ENCODE measurements at regions not wholly inside any gene's neighbourhood (a gene's known extent, or its start where the extent isn't known, plus 50 kb on each side); places are given as distances from the start of the nearest gene placed in this dataset.
"Not testable (repeated sequence)": the region's sequence is repeated elsewhere in the genome, so short reads cannot be mapped to it uniquely, and the experiment has no call there.

- H3K9ac ChIP-seq (ENCODE audit: low read length), result no peak overlapping the region
- H3K4me1 ChIP-seq (ENCODE audit: control insufficient read depth, insufficient read depth, low read length), result peaks cover 14% of the 10 kb centered on the region
- H3K27me3 ChIP-seq (replicated peaks; ENCODE audit: control insufficient read depth, insufficient read depth, low read length), result no peaks in the 10 kb centered on the region
- H3K4me3 ChIP-seq (ENCODE audit: low read length), result no peak overlapping the region
- no peak for DNase-seq (ENCODE audit: low read depth)
- H3K9me3 ChIP-seq (ENCODE audit: control insufficient read depth, low read length), result peaks cover 3% of the 10 kb centered on the region
- H3K36me3 ChIP-seq (ENCODE audit: control insufficient read depth, insufficient read depth, low read length, severe bottlenecking), result no peaks in the 10 kb centered on the region
Measured at GRCh38 chr6:121934451-121934850, 465.0 kb upstream of the HSF2 start.

DNA sequence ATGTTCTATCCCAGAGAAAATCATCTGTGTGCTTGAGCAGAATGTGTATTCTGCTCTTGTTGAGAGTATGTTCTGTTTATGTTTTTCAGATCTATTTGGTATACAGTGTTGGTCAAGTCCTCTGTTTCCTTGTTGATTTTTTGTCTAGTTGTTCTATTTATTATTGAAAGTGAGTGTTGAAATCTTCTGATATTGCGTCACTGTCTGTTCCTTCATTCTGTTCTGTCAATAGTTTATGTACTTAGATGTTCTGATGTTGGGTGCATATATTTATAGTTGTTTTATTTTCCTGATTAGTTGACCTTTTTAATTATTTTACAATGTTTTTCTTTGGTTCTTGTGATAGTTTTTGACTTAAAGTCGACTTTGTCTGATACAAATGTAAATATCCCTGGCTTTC is 458.7 kb upstream of the HSF2 start:
- no peak overlapping the region for H3K9ac ChIP-seq (ENCODE audit: low read length)
- DNase-seq (ENCODE audit: low read depth), result peak; percentile 47
- H3K4me3 ChIP-seq (ENCODE audit: low read length), result no peak overlapping the region
- H3K36me3 ChIP-seq (ENCODE audit: control insufficient read depth, insufficient read depth, low read length, severe bottlenecking), result no peaks in the 10 kb centered on the region
- peaks cover 4% of the 10 kb centered on the region for H3K9me3 ChIP-seq (ENCODE audit: control insufficient read depth, low read length)
- H3K27me3 ChIP-seq (replicated peaks; ENCODE audit: control insufficient read depth, insufficient read depth, low read length), result no peaks in the 10 kb centered on the region
- peaks cover 15% of the 10 kb centered on the region for H3K4me1 ChIP-seq (ENCODE audit: control insufficient read depth, insufficient read depth, low read length)

DNA sequence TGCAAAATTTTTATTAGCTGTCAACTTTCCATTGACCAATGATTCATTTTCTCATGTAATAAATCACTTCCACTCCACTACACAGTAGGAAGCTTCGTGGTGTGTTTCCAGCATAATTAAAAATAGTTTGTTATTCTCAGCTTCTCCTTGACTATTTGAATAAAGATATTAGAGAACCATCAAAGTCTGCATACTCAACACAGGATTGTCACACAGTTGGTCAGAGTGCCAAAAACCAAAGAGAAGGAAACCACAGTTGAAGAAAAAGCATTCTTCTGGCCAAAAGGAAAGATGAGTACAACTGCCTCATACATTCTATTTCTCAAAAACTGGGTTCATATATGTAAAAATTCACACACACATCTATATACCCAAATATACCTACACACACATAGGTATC is 455.1 kb upstream of the HSF2 start:
- H3K4me1 ChIP-seq (ENCODE audit: control insufficient read depth, insufficient read depth, low read length), result peaks cover 15% of the 10 kb centered on the region
- no peak overlapping the region for H3K9ac ChIP-seq (ENCODE audit: low read length)
- no peak overlapping the region for H3K4me3 ChIP-seq (ENCODE audit: low read length)
- no peaks in the 10 kb centered on the region for H3K27me3 ChIP-seq (replicated peaks; ENCODE audit: control insufficient read depth, insufficient read depth, low read length)
- H3K36me3 ChIP-seq (ENCODE audit: control insufficient read depth, insufficient read depth, low read length, severe bottlenecking), result no peaks in the 10 kb centered on the region
- peaks cover 3% of the 10 kb centered on the region for H3K9me3 ChIP-seq (ENCODE audit: control insufficient read depth, low read length)
- no peak for DNase-seq (ENCODE audit: low read depth)

- no peak overlapping the region for H3K4me3 ChIP-seq (ENCODE audit: low read length)
Measured at GRCh38 chr6:121951123-121951522, 448.3 kb upstream of the HSF2 start.

GRCh38 chr6:121951918-121952379 is 447.5 kb upstream of the HSF2 start:
- no peak overlapping the region for H3K4me3 ChIP-seq (ENCODE audit: low read length)
- H3K4me1 ChIP-seq (ENCODE audit: control insufficient read depth, insufficient read depth, low read length), result peaks cover 3% of the 10 kb centered on the region
- no peaks in the 10 kb centered on the region for H3K27me3 ChIP-seq (replicated peaks; ENCODE audit: control insufficient read depth, insufficient read depth, low read length)
- DNase-seq (ENCODE audit: low read depth), result peak; percentile 70
- H3K9me3 ChIP-seq (ENCODE audit: control insufficient read depth, low read length), result no peaks in the 10 kb centered on the region
- no peaks in the 10 kb centered on the region for H3K36me3 ChIP-seq (ENCODE audit: control insufficient read depth, insufficient read depth, low read length, severe bottlenecking)
- no peak overlapping the region for H3K9ac ChIP-seq (ENCODE audit: low read length)

More at GRCh38 chr6:121951123-121951522, 448.3 kb upstream of the HSF2 start:
- H3K9me3 ChIP-seq (ENCODE audit: control insufficient read depth, low read length), result no peaks in the 10 kb centered on the region
- peaks cover 3% of the 10 kb centered on the region for H3K4me1 ChIP-seq (ENCODE audit: control insufficient read depth, insufficient read depth, low read length)
- H3K36me3 ChIP-seq (ENCODE audit: control insufficient read depth, insufficient read depth, low read length, severe bottlenecking), result no peaks in the 10 kb centered on the region
- no peak for DNase-seq (ENCODE audit: low read depth)
- no peaks in the 10 kb centered on the region for H3K27me3 ChIP-seq (replicated peaks; ENCODE audit: control insufficient read depth, insufficient read depth, low read length)
- H3K9ac ChIP-seq (ENCODE audit: low read length), result no peak overlapping the region

DNA sequence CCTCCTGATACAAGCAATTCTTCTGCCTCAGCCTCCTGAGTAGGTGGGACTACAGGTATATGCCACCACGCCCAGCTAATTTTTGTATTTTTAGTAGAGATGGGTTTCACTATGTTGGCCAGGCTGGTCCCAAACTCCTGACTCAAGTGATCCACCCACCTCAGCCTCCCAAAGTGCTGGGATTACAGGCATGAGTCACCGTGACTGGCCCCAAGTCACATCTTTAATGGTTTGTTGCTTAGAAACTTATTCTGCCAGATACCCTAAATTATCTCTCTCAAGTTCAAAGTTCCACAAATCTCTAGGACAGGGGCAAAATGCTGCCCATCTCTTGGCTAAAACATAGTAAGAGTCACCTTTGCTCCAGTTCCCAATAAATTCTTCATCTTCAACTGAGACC is 444.1 kb upstream of the HSF2 start:
- not testable (repeated sequence) for H3K36me3 ChIP-seq (ENCODE audit: control insufficient read depth, insufficient read depth, low read length, severe bottlenecking); H3K4me3 ChIP-seq (ENCODE audit: low read length); H3K27me3 ChIP-seq (replicated peaks; ENCODE audit: control insufficient read depth, insufficient read depth, low read length); H3K4me1 ChIP-seq (ENCODE audit: control insufficient read depth, insufficient read depth, low read length); DNase-seq (ENCODE audit: low read depth); H3K9me3 ChIP-seq (ENCODE audit: control insufficient read depth, low read length); H3K9ac ChIP-seq (ENCODE audit: low read length)

DNA sequence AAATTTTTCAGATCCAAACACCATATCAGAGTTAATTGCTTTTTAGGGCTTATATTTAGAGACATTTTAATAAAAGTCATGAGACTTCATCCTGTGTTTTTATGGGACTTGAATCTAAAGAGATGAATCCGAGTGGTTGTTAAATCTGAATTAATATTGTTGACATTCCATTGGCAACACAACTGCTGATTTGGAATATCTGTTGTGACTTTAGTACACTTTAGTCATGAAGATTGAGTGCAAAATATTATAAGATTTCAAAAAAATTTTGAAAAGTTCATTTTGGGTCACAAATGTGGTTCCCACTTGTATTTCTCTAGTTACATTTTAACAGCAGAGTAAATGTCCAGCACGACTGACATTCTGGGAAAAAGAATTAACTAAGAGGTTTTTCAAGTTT is 442.7 kb upstream of the HSF2 start:
- Histone ChIP-seq H3K4me3 (ENCODE audit: low read length) (no peak overlapping the region), H3K9ac (ENCODE audit: low read length) (no peak overlapping the region), H3K27me3 (replicated peaks; ENCODE audit: control insufficient read depth, insufficient read depth, low read length) (no peaks in the 10 kb centered on the region), H3K9me3 (ENCODE audit: control insufficient read depth, low read length) (no peaks in the 10 kb centered on the region), H3K4me1 (ENCODE audit: control insufficient read depth, insufficient read depth, low read length) (peaks cover 6% of the 10 kb centered on the region), H3K36me3 (ENCODE audit: control insufficient read depth, insufficient read depth, low read length, severe bottlenecking) (no peaks in the 10 kb centered on the region)
- DNase-seq (ENCODE audit: low read depth), result no peak

DNA sequence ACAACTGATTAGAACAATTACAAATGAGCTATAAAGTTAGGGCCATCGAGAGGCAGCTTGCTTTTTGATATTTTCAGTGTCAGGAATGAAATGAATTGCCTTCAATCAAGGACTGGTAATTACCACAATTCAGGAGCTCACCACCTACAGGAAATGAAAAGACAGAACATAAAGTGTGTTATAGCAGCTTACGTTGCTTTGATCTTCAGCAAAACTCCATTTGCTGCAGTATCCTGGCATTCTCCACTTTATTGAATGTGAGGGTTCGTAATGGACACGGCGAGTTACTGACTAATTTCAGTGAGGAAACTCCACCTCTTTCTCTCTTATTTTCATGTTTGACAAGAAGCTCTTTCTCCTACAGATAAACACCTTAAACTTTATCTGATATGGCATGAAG is 440.0 kb upstream of the HSF2 start:
- Histone ChIP-seq H3K36me3 (ENCODE audit: control insufficient read depth, insufficient read depth, low read length, severe bottlenecking) (no peaks in the 10 kb centered on the region), H3K27me3 (replicated peaks; ENCODE audit: control insufficient read depth, insufficient read depth, low read length) (no peaks in the 10 kb centered on the region), H3K4me1 (ENCODE audit: control insufficient read depth, insufficient read depth, low read length) (peaks cover 3% of the 10 kb centered on the region), H3K9ac (ENCODE audit: low read length) (no peak overlapping the region), H3K9me3 (ENCODE audit: control insufficient read depth, low read length) (no peaks in the 10 kb centered on the region), H3K4me3 (ENCODE audit: low read length) (no peak overlapping the region)
- DNase-seq (ENCODE audit: low read depth), result no peak

DNA sequence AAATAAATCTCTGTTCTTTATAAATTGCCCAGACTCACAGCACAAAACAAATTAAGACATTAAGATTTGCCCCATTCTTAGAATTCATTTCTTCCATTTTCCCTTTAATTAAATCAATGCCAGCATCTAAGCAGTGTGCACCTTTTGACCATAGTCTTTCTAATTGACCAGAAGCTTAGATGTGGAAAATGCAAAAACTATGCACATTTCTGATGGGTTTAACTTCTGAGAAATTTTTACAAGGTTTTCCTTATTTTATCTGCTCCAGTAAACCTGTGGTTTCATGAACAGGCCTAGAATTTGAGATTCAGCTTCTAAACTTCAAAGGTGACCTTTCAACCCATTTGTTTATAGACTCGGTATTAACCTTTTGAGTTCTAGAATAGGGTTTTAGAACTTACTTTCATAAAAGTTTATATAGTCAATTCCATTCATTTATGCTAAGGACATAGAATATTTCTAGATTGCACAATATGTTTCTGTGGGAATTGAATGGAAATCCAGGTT is 437.8 kb upstream of the HSF2 start:
- H3K9ac ChIP-seq (ENCODE audit: low read length), result no peak overlapping the region
- H3K4me3 ChIP-seq (ENCODE audit: low read length), result no peak overlapping the region
- H3K4me1 ChIP-seq (ENCODE audit: control insufficient read depth, insufficient read depth, low read length), result peaks cover 10% of the 10 kb centered on the region
- no peaks in the 10 kb centered on the region for H3K36me3 ChIP-seq (ENCODE audit: control insufficient read depth, insufficient read depth, low read length, severe bottlenecking)
- H3K27me3 ChIP-seq (replicated peaks; ENCODE audit: control insufficient read depth, insufficient read depth, low read length), result no peaks in the 10 kb centered on the region
- no peaks in the 10 kb centered on the region for H3K9me3 ChIP-seq (ENCODE audit: control insufficient read depth, low read length)
- no peak for DNase-seq (ENCODE audit: low read depth)

DNA sequence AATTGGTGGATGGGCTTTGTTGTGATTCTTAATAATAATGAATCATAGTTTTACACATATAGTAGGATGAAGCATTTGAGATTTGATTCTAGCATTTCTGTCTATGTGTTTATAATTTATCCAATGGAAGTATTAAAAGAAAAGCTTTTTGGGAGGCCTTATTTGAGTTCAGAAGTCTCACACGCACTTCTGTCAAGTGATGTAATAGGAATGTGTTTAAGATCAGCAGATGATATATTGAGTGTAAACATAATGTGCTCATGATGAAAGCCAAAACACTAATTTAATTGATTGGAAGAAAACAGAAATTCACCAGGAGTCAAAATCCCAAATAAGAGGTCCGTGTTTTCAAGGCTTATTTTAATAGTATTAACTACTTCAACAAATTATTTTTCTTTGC is 435.6 kb upstream of the HSF2 start:
- no peak overlapping the region for H3K9ac ChIP-seq (ENCODE audit: low read length)
- H3K4me3 ChIP-seq (ENCODE audit: low read length), result no peak overlapping the region
- DNase-seq (ENCODE audit: low read depth), result no peak
- H3K36me3 ChIP-seq (ENCODE audit: control insufficient read depth, insufficient read depth, low read length, severe bottlenecking), result no peaks in the 10 kb centered on the region
- no peaks in the 10 kb centered on the region for H3K27me3 ChIP-seq (replicated peaks; ENCODE audit: control insufficient read depth, insufficient read depth, low read length)
- peaks cover 23% of the 10 kb centered on the region for H3K4me1 ChIP-seq (ENCODE audit: control insufficient read depth, insufficient read depth, low read length)
- no peaks in the 10 kb centered on the region for H3K9me3 ChIP-seq (ENCODE audit: control insufficient read depth, low read length)

DNA sequence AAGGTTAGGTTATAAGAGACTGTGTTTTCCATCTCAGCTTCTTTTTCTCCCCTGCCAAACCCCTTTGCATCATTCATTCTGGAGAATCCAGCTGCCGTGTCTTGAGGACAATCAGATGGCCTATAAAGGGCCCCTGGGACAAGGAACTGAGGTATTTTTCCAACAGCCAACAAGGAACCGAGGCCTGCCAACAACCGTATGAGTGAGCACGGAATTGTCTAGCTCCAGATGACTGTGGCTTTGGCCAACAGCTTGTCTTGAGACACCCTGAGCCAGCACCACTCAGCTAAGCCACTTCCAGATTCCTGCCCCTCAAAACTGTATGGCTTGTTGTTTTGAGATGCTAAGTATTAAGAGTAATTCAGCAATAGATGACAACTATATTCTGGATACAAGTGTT is 433.7 kb upstream of the HSF2 start:
- Histone ChIP-seq H3K9me3 (ENCODE audit: control insufficient read depth, low read length) (no peaks in the 10 kb centered on the region), H3K4me1 (ENCODE audit: control insufficient read depth, insufficient read depth, low read length) (peaks cover 30% of the 10 kb centered on the region), H3K27me3 (replicated peaks; ENCODE audit: control insufficient read depth, insufficient read depth, low read length) (no peaks in the 10 kb centered on the region), H3K9ac (ENCODE audit: low read length) (peak overlapping the region; percentile 63), H3K4me3 (ENCODE audit: low read length) (peak overlapping the region; percentile 64), H3K36me3 (ENCODE audit: control insufficient read depth, insufficient read depth, low read length, severe bottlenecking) (no peaks in the 10 kb centered on the region)
- no peak for DNase-seq (ENCODE audit: low read depth)

DNA sequence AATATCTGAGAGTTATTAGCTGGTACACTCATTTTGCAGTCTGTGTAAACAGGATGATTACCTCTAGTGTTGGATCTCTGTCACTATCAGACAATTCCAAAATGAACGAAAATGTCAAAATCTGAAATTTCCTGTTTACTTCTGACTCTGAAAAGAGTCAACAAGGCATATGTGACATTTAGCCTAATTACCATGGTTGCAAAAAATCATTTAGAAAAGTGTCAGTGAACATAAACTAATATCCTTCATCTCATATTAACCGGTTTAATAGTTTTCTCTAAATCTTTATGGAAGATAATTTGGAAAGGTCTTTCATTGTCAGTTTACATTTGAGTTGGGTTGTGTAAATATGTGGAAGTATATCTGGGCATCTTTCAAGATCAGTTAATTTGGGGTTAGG is 431.8 kb upstream of the HSF2 start:
- H3K4me3 ChIP-seq (ENCODE audit: low read length), result peak overlapping the region; percentile 35

More for the DNA sequence above, 431.8 kb upstream of the HSF2 start:
- H3K4me1 ChIP-seq (ENCODE audit: control insufficient read depth, insufficient read depth, low read length), result peaks cover 40% of the 10 kb centered on the region
- H3K36me3 ChIP-seq (ENCODE audit: control insufficient read depth, insufficient read depth, low read length, severe bottlenecking), result no peaks in the 10 kb centered on the region
- no peak for DNase-seq (ENCODE audit: low read depth)
- no peaks in the 10 kb centered on the region for H3K9me3 ChIP-seq (ENCODE audit: control insufficient read depth, low read length)
- H3K27me3 ChIP-seq (replicated peaks; ENCODE audit: control insufficient read depth, insufficient read depth, low read length), result no peaks in the 10 kb centered on the region
- H3K9ac ChIP-seq (ENCODE audit: low read length), result peak overlapping the region; percentile 54
